HepG2 (cell line): ENCODE measurements at regions not wholly inside any gene's neighbourhood (a gene's known extent, or its start where the extent isn't known, plus 50 kb on each side); places are given as distances from the start of the nearest gene placed in this dataset.

ENCODE experiments used
- EHMT2 ChIP-seq: fragments of 200-600 bp; sonication (generic); IDR thresholded peaks from 2 replicates; pipeline ENCODE4 v1.7.0; 2017; ENCODE audit warnings: antibody characterized with exemption, low read depth, low read length, borderline replicate concordance
- EZH2 ChIP-seq: conservative IDR thresholded peaks from 2 replicates; pipeline ENCODE4 v1.6.1; 2012; ENCODE audit warnings: mild to moderate bottlenecking, low read depth, low read length, moderate library complexity
- HHEX ChIP-seq: IDR thresholded peaks from 2 replicates; pipeline ENCODE4 v1.6.1; 2016; ENCODE audit warnings: control low read depth
- HOXD1 ChIP-seq: sonication (generic); formaldehyde crosslinking; IDR thresholded peaks from 2 replicates; pipeline ENCODE4 v1.5.0; 2020; ENCODE audit warnings: missing genetic modification reagents
- NR2F2 ChIP-seq: IDR thresholded peaks from 2 replicates; pipeline ENCODE4 v1.6.1; 2012; ENCODE audit warnings: low read depth, inconsistent platforms, borderline replicate concordance
- POLR2A ChIP-seq, 2 experiments: IDR thresholded peaks; 2 replicates each; pipeline ENCODE4 v1.6.1; 2011; ENCODE audit warnings: low read depth in 2 of 2, low read length in 2 of 2, mild to moderate bottlenecking in 1 of 2, moderate library complexity in 1 of 2; ENCODE audit not compliant: insufficient read depth in 1 of 2
- SUZ12 ChIP-seq: fragments of 150-350 bp; IDR thresholded peaks from 2 replicates; pipeline ENCODE4 v1.6.1; 2014; ENCODE audit warnings: low read depth, low read length
- YY1 ChIP-seq: IDR thresholded peaks from 2 replicates; pipeline ENCODE4 v1.6.1; 2011; ENCODE audit warnings: low read length, low read depth, moderate library complexity, mild to moderate bottlenecking; ENCODE audit not compliant: insufficient read depth, insufficient replicate concordance
- ZBTB34 ChIP-seq: sonication (generic); formaldehyde crosslinking; IDR thresholded peaks from 2 replicates; pipeline ENCODE4 v1.8.0; 2022; ENCODE audit warnings: mild to moderate bottlenecking, missing genetic modification reagents
- ZMYM2 ChIP-seq: sonication (generic); formaldehyde crosslinking; IDR thresholded peaks from 2 replicates; pipeline ENCODE4 v1.8.0; 2022; ENCODE audit warnings: mild to moderate bottlenecking, missing genetic modification reagents
- TF ChIP-seq, protein P1 (sequence below): sonication (generic); formaldehyde crosslinking; IDR thresholded peaks from 2 replicates; pipeline ENCODE4 v1.5.0; 2020; ENCODE audit warnings: mild to moderate bottlenecking, missing genetic modification reagents, moderate library complexity

- TF ChIP-seq, protein P1, sequence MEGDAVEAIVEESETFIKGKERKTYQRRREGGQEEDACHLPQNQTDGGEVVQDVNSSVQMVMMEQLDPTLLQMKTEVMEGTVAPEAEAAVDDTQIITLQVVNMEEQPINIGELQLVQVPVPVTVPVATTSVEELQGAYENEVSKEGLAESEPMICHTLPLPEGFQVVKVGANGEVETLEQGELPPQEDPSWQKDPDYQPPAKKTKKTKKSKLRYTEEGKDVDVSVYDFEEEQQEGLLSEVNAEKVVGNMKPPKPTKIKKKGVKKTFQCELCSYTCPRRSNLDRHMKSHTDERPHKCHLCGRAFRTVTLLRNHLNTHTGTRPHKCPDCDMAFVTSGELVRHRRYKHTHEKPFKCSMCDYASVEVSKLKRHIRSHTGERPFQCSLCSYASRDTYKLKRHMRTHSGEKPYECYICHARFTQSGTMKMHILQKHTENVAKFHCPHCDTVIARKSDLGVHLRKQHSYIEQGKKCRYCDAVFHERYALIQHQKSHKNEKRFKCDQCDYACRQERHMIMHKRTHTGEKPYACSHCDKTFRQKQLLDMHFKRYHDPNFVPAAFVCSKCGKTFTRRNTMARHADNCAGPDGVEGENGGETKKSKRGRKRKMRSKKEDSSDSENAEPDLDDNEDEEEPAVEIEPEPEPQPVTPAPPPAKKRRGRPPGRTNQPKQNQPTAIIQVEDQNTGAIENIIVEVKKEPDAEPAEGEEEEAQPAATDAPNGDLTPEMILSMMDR (CRISPR knock-in tag): no peak
- TF ChIP-seq SUZ12: no peak
- no peak for TF ChIP-seq EHMT2
- no peak for TF ChIP-seq ZMYM2 (CRISPR knock-in tag)
- TF ChIP-seq ZBTB34 (CRISPR knock-in tag): no peak
- TF ChIP-seq HOXD1 (CRISPR knock-in tag): no peak
- TF ChIP-seq POLR2A (IDR thresholded peaks at IDR 0.05; ENCODE audit: insufficient read depth in 1 of 2, low read depth in 2 of 2, low read length in 2 of 2): no peak
- TF ChIP-seq HHEX: no peak
- no peak for TF ChIP-seq EZH2
- no peak for TF ChIP-seq NR2F2
- TF ChIP-seq YY1: no peak
These were observed 123.9 kb downstream of the ZMAT3 start for GRCh38 chr3:178947738-178948137.
